ENCODE measurements at regions not wholly inside any gene's neighbourhood (a gene's known extent, or its start where the extent isn't known, plus 50 kb on each side); places are given as distances from the start of the nearest gene placed in this dataset.

DNA sequence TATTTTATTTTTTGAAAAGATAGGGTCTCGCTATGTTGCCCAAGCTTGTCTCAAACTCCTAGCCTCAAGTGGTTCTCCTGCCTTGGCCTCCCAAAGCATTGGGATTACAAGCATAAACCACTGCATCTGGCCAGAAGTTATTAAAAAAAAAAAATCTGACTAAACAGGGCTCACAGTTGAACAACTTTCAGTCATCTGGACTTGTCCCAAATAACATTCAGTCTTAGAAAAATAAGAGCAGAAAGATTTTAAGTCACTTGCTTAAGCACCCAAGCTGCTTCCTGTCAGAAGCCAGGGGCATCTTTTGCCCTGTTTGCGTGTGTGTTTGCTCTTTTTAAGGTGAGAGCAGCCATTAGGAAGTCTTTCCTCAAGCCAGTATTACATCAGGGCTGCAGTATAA lies 286.8 kb downstream of the LMO4 start:
- DNase-seq (ENCODE audit: low read depth), result no peak
- H3K27me3 ChIP-seq (ENCODE audit: control insufficient read depth, insufficient read depth, low read length), result no peaks in the 10 kb centered on the region
- H3K4me3 ChIP-seq (ENCODE audit: low read depth, low read length), result no peak overlapping the region
- TF ChIP-seq, protein P1, sequence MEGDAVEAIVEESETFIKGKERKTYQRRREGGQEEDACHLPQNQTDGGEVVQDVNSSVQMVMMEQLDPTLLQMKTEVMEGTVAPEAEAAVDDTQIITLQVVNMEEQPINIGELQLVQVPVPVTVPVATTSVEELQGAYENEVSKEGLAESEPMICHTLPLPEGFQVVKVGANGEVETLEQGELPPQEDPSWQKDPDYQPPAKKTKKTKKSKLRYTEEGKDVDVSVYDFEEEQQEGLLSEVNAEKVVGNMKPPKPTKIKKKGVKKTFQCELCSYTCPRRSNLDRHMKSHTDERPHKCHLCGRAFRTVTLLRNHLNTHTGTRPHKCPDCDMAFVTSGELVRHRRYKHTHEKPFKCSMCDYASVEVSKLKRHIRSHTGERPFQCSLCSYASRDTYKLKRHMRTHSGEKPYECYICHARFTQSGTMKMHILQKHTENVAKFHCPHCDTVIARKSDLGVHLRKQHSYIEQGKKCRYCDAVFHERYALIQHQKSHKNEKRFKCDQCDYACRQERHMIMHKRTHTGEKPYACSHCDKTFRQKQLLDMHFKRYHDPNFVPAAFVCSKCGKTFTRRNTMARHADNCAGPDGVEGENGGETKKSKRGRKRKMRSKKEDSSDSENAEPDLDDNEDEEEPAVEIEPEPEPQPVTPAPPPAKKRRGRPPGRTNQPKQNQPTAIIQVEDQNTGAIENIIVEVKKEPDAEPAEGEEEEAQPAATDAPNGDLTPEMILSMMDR (IDR thresholded peaks at IDR 0.05; ENCODE audit: insufficient read depth, low read length, poor library complexity, severe bottlenecking), result no peak
- H3K36me3 ChIP-seq (ENCODE audit: control insufficient read depth, insufficient read depth, low read length), result no peaks in the 10 kb centered on the region

DNA sequence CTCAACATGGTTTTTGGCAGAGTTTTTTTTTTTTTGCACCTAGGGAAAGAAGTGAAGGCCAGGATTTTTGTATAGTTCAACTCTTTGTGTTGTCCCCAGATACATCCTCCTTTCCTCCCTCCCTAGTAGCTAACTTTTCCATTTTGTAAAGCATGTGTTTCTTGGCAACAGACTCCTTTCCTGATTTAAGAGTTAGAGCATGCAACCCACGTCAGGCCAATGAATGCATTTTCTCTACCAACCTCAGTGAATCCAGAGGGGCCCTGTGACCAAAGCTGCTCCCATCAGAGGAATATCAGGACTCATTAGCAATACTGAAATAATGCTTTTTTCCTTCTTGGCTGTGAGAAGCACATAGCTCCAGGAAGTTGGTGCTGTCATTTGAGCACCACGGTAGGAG lies 287.2 kb downstream of the LMO4 start:
- Histone ChIP-seq H3K4me3 (ENCODE audit: low read depth, low read length) (no peak overlapping the region), H3K36me3 (ENCODE audit: control insufficient read depth, insufficient read depth, low read length) (no peaks in the 10 kb centered on the region), H3K27me3 (ENCODE audit: control insufficient read depth, insufficient read depth, low read length) (no peaks in the 10 kb centered on the region)
- DNase-seq (ENCODE audit: low read depth), result no peak
- TF ChIP-seq, protein P1 (IDR thresholded peaks at IDR 0.05; ENCODE audit: insufficient read depth, low read length, poor library complexity, severe bottlenecking), result no peak

DNA sequence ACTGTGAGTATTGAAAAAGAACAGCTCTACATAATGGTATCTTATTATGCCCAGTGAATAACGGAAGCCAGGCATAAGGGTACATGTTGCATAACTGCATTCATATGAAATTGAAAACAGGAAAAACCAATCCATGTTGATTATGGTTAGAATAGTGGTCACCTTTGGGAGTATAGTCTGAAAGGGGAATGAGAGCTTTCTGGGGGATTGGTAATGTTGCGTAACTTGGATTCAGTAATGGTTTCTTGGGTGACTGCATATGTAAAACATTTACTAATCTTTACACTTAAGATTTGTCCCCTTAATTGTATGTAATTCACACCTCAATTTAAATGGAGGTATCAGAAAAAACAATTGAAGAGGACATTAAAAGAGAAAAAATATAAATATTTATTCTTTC lies 292.1 kb downstream of the LMO4 start:
- Histone ChIP-seq H3K27me3 (ENCODE audit: control insufficient read depth, insufficient read depth, low read length) (no peaks in the 10 kb centered on the region), H3K4me3 (ENCODE audit: low read depth, low read length) (no peak overlapping the region), H3K36me3 (ENCODE audit: control insufficient read depth, insufficient read depth, low read length) (no peaks in the 10 kb centered on the region)
- no peak for DNase-seq (ENCODE audit: low read depth)
- TF ChIP-seq, protein P1 (IDR thresholded peaks at IDR 0.05; ENCODE audit: insufficient read depth, low read length, poor library complexity, severe bottlenecking), result no peak

DNA sequence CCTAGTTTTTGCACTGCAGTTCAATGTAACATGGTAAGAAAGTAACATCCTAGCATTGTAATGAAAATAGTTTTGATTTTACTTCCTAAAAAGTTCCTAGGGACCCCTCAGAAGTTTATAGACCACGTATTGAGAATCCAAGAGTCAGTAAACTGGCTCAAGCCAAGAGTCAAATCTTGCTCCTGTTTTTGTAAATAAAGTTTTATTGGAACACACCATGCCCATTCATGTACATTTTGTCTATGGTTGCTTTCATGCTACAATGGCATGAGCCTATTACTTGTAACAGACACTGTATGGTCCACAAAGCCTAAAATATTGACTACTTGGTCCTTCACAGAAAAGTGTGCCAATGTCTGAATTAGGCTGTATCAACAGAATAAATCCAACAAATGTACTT lies 301.0 kb downstream of the LMO4 start:
- DNase-seq (ENCODE audit: low read depth), result no peak
- Histone ChIP-seq H3K27me3 (ENCODE audit: control insufficient read depth, insufficient read depth, low read length) (no peaks in the 10 kb centered on the region), H3K36me3 (ENCODE audit: control insufficient read depth, insufficient read depth, low read length) (no peaks in the 10 kb centered on the region), H3K4me3 (ENCODE audit: low read depth, low read length) (no peak overlapping the region)
- TF ChIP-seq, protein P1 (IDR thresholded peaks at IDR 0.05; ENCODE audit: insufficient read depth, low read length, poor library complexity, severe bottlenecking), result no peak

DNA sequence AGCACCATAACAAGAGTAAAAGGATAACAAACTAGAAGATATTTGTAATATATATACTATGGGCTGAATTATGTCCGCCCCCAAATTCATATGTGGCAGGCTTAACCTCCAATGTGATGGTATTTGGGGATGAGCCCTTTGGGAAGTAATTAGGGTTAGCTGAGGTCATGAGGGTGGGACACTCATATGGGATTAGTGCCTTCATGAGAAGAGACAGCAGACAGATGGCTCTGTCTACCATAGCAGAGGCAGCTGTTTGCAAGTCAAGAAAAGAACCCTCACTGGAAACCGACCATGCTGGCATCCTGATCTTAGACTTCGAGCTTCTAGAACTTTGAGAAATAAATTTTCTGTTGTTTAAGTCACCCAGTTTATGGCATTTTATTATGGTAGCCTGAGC lies 303.6 kb downstream of the LMO4 start:
- H3K36me3 ChIP-seq (ENCODE audit: control insufficient read depth, insufficient read depth, low read length), result no peaks in the 10 kb centered on the region
- H3K4me3 ChIP-seq (ENCODE audit: low read depth, low read length), result no peak overlapping the region
- no peaks in the 10 kb centered on the region for H3K27me3 ChIP-seq (ENCODE audit: control insufficient read depth, insufficient read depth, low read length)
- DNase-seq (ENCODE audit: low read depth), result no peak
- TF ChIP-seq, protein P1 (IDR thresholded peaks at IDR 0.05; ENCODE audit: insufficient read depth, low read length, poor library complexity, severe bottlenecking), result no peak

DNA sequence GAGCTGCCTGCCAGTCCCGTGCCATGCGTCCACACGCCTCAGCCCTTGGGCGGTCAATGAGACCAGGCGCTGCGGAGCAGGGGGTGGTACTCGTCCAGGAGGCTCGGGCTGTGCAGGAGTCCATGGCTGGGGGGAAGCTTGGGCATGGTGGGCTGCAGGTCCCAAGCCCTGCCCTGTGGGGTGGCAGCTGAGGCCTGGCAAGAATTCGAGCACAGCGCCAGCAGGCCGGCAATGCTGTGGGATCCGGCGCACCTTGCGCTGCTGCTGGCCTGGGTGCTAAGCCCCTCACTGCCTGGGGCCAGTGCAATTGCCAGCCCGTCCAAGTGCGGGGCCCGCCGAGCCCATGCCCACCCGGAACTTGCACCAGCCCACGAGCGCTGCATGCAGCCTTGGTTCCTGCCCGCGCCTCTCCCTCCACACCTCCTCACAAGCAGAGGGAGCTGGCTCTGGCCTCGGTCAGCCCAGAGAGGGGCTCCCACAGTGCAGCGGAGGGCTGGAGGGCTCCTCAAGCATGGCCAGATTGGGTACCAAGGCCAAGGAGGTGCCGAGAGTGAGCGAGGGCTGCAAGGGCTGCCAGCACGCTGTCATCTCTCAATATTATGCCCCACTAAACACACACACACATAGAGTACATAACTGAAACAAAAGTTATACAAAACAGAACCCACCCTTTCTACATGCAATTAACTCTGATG lies 307.7 kb downstream of the LMO4 start:
- H3K4me3 ChIP-seq (ENCODE audit: low read depth, low read length), result no peak overlapping the region
- DNase-seq (ENCODE audit: low read depth), result no peak
- TF ChIP-seq, protein P1 (IDR thresholded peaks at IDR 0.05; ENCODE audit: insufficient read depth, low read length, poor library complexity, severe bottlenecking), result no peak
- no peaks in the 10 kb centered on the region for H3K27me3 ChIP-seq (ENCODE audit: control insufficient read depth, insufficient read depth, low read length)
- H3K36me3 ChIP-seq (ENCODE audit: control insufficient read depth, insufficient read depth, low read length), result no peaks in the 10 kb centered on the region
